DOHH2 (cell line): ENCODE measurements at regions not wholly inside any gene's neighbourhood (a gene's known extent, or its start where the extent isn't known, plus 50 kb on each side); places are given as distances from the start of the nearest gene placed in this dataset.

Experiments used
- H3F3A ChIP-seq: fragments of 200-600 bp; sonication (generic), shearing (Covaris generic); 2 replicates; pipeline ENCODE4 v1.6.0; 2016; ENCODE audit warnings: antibody characterized with exemption, mild to moderate bottlenecking; ENCODE audit not compliant: control insufficient read depth, insufficient read depth
- H3K27ac ChIP-seq: fragments of 200-600 bp; sonication (generic); 2 replicates; pipeline ENCODE4 v1.5.1; 2014; ENCODE audit warnings: low read depth, mild to moderate bottlenecking, low read length, moderate library complexity
- H3K27me3 ChIP-seq: fragments of 200-600 bp; sonication (generic); 2 replicates; pipeline ENCODE4 v1.6.1; 2014; ENCODE audit warnings: mild to moderate bottlenecking, low read length, mixed read lengths; ENCODE audit not compliant: control insufficient read depth
- H3K36me3 ChIP-seq: fragments of 200-600 bp; sonication (generic); 2 replicates; pipeline ENCODE4 v1.6.1; 2014; ENCODE audit warnings: mild to moderate bottlenecking, low read length, moderate library complexity, mixed read lengths; ENCODE audit not compliant: control insufficient read depth
- H3K4me1 ChIP-seq: fragments of 200-600 bp; sonication (generic); 2 replicates; pipeline ENCODE4 v1.6.1; 2014; ENCODE audit warnings: mild to moderate bottlenecking, low read length, mixed read lengths; ENCODE audit not compliant: control insufficient read depth
- H3K4me2 ChIP-seq: fragments of 200-600 bp; sonication (generic); 2 replicates; pipeline ENCODE4 v1.6.0; 2014; ENCODE audit warnings: mild to moderate bottlenecking, low read length, moderate library complexity
- H3K4me3 ChIP-seq: fragments of 200-600 bp; sonication (generic); 2 replicates; pipeline ENCODE4 v1.5.1; 2014; ENCODE audit warnings: mild to moderate bottlenecking, low read length, mixed read lengths
- H3K79me2 ChIP-seq: fragments of 200-600 bp; sonication (generic); 2 replicates; pipeline ENCODE4 v1.6.1; 2014; ENCODE audit warnings: mild to moderate bottlenecking, low read length, mixed read lengths; ENCODE audit not compliant: control insufficient read depth
- H3K9me2 ChIP-seq: fragments of 200-600 bp; sonication (generic); replicated peaks from 2 replicates; pipeline ENCODE4 v1.6.1; 2014; ENCODE audit warnings: mild to moderate bottlenecking, low read length, mixed read lengths; ENCODE audit not compliant: control insufficient read depth
- H3K9me3 ChIP-seq: fragments of 200-600 bp; sonication (generic); 2 replicates; pipeline ENCODE4 v1.6.1; 2014; ENCODE audit warnings: antibody characterized with exemption, low read length, mixed read lengths; ENCODE audit not compliant: control insufficient read depth, insufficient read depth
- H4K20me1 ChIP-seq: fragments of 200-600 bp; sonication (generic); 2 replicates; pipeline ENCODE4 v1.6.0; 2014; ENCODE audit warnings: low read depth, mild to moderate bottlenecking, antibody characterized with exemption, low read length, moderate library complexity; ENCODE audit not compliant: control insufficient read depth, insufficient read depth
- CTCF ChIP-seq: fragments of 200-600 bp; sonication (generic); IDR thresholded peaks from one replicate; pipeline ENCODE4 v1.5.1; 2014; ENCODE audit warnings: antibody characterized with exemption, mild to moderate bottlenecking, low read depth, low read length; ENCODE audit not compliant: poor library complexity, severe bottlenecking
- EZH2phosphoT487 ChIP-seq: fragments of 200-600 bp; sonication (generic); IDR thresholded peaks from 2 replicates; pipeline ENCODE4 v1.6.1; 2017; ENCODE audit warnings: borderline replicate concordance, mild to moderate bottlenecking, antibody characterized with exemption, low read length, moderate library complexity, mixed read lengths

DNA sequence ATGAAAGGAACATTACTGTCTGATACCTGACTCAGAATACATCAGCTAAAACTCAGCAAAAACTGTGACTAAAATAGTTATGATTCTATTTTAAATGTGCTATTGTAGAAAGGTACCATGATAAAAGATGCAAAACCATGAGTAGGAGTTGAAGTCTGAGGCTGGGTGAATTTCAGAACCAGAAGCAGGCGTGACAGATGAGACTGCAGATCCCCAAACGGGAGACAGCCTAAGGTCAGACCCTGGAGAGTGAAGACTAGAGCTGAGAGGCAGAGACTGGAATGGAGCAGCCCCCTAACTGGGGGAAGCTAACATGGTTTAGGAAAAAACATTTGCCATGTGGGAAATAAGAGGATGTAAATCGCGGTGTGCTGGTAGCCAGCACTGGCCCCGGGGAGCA, 275.8 kb downstream of the POM121L12 start:
- Histone ChIP-seq H3K27me3 (no peaks in the 10 kb centered on the region), H4K20me1 (no peaks in the 10 kb centered on the region), H3K79me2 (no peaks in the 10 kb centered on the region), H3K27ac (no peak overlapping the region), H3F3A (no peaks in the 10 kb centered on the region), H3K9me2 (no peaks in the 10 kb centered on the region; the same call in 1 of the 2 replicates), H3K4me3 (no peak overlapping the region), H3K4me2 (no peak overlapping the region), H3K36me3 (no peaks in the 10 kb centered on the region), H3K9me3 (0 out of 2 replicates have a peak, but pooled peaks cover 2% of the 10 kb centered on the region), H3K4me1 (no peaks in the 10 kb centered on the region)
- no peak for TF ChIP-seq EZH2phosphoT487
- TF ChIP-seq CTCF, result no peak

DNA sequence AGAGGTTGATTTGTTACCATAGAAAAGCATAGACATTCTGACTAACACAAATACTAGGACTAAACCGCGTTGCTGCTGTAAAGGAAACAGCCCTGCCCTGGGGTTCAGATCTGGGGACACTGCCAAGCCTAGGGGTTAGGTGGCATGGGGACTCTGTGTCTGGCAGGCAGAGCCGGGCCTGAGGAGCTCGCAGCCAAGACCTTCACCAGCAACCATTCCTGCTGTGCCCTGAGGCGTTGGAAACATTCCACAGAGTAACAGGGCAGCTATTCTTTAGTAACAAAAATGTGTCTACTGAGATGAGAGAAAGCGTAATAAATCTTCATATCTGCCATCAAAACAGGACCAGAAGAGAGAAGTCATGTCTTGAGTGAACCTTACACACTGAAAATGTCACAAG, 280.5 kb downstream of the POM121L12 start:
- H3K9me3 ChIP-seq, result no peaks in the 10 kb centered on the region
- no peaks in the 10 kb centered on the region for H3K36me3 ChIP-seq
- no peaks in the 10 kb centered on the region for H3F3A ChIP-seq
- H3K9me2 ChIP-seq, result no peaks in the 10 kb centered on the region
- no peaks in the 10 kb centered on the region for H3K79me2 ChIP-seq
- TF ChIP-seq CTCF (no peak), EZH2phosphoT487 (no peak)
- H3K4me3 ChIP-seq, result no peak overlapping the region
- H3K4me1 ChIP-seq, result no peaks in the 10 kb centered on the region
- no peaks in the 10 kb centered on the region for H3K27me3 ChIP-seq
- H3K4me2 ChIP-seq, result no peak overlapping the region
- H3K27ac ChIP-seq, result no peak overlapping the region
- no peaks in the 10 kb centered on the region for H4K20me1 ChIP-seq

GRCh38 chr7:53318566-53318965, 283.1 kb downstream of the POM121L12 start:
- Histone ChIP-seq H3K27me3 (no peaks in the 10 kb centered on the region), H4K20me1 (no peaks in the 10 kb centered on the region), H3K79me2 (no peaks in the 10 kb centered on the region), H3K9me3 (no peaks in the 10 kb centered on the region), H3K27ac (no peak overlapping the region), H3K9me2 (no peaks in the 10 kb centered on the region), H3K36me3 (no peaks in the 10 kb centered on the region), H3K4me3 (no peak overlapping the region), H3K4me2 (no peak overlapping the region), H3F3A (no peaks in the 10 kb centered on the region), H3K4me1 (no peaks in the 10 kb centered on the region)
- TF ChIP-seq EZH2phosphoT487 (no peak), CTCF (no peak)

GRCh38 chr7:53325061-53325460, 289.6 kb downstream of the POM121L12 start:
- Histone ChIP-seq H3K27ac (no peak overlapping the region), H3F3A (no peaks in the 10 kb centered on the region), H3K4me1 (no peaks in the 10 kb centered on the region), H4K20me1 (no peaks in the 10 kb centered on the region), H3K36me3 (no peaks in the 10 kb centered on the region), H3K4me3 (no peak overlapping the region), H3K79me2 (no peaks in the 10 kb centered on the region), H3K27me3 (no peaks in the 10 kb centered on the region), H3K9me2 (no peaks in the 10 kb centered on the region), H3K9me3 (no peaks in the 10 kb centered on the region), H3K4me2 (no peak overlapping the region)
- TF ChIP-seq CTCF (no peak), EZH2phosphoT487 (no peak)
